NB4 (cell line): ENCODE measurements at regions not wholly inside any gene's neighbourhood (a gene's known extent, or its start where the extent isn't known, plus 50 kb on each side); places are given as distances from the start of the nearest gene placed in this dataset.

Experiments
- CTCF ChIP-seq: IDR thresholded peaks from one replicate; pipeline ENCODE4 v1.5.1; 2012; ENCODE audit warnings: low read depth, low read length
- MAX ChIP-seq: IDR thresholded peaks from 2 replicates; pipeline ENCODE4 v1.6.1; 2011; ENCODE audit warnings: low read depth, low read length
- POLR2A ChIP-seq: IDR thresholded peaks from 2 replicates; pipeline ENCODE4 v1.6.1; 2011; ENCODE audit warnings: mild to moderate bottlenecking; ENCODE audit not compliant: insufficient read length; ENCODE audit errors: extremely low read depth

- TF ChIP-seq CTCF (no peak), POLR2A (no peak), MAX (no peak)
Observed at GRCh38 chr14:60363687-60364086, 114.7 kb downstream of the PPM1A start.
